K562 (cell line): ENCODE measurements at regions not wholly inside any gene's neighbourhood (a gene's known extent, or its start where the extent isn't known, plus 50 kb on each side); places are given as distances from the start of the nearest gene placed in this dataset.

Experiments used
- ADNP ChIP-seq: fragments of 200-800 bp; sonication (Bioruptor generic); IDR thresholded peaks from 2 replicates; pipeline ENCODE4 v1.6.1; 2016; ENCODE audit warnings: missing genetic modification characterization, missing compliant biosample characterization
- BRD9 ChIP-seq: fragments of 450-650 bp; IDR thresholded peaks from 2 replicates; pipeline ENCODE4 v1.6.1; 2018; ENCODE audit warnings: low read depth; ENCODE audit not compliant: partially characterized antibody
- C11orf30 ChIP-seq: fragments of 450-650 bp; IDR thresholded peaks from 2 replicates; pipeline ENCODE4 v1.6.1; 2016; ENCODE audit warnings: low read depth, mild to moderate bottlenecking
- CBFA2T3 ChIP-seq: fragments of 450-650 bp; IDR thresholded peaks from 2 replicates; pipeline ENCODE4 v1.6.1; 2017
- FOXA1 ChIP-seq: fragments of 450-650 bp; IDR thresholded peaks from 2 replicates; pipeline ENCODE4 v1.6.1; 2016; ENCODE audit warnings: mild to moderate bottlenecking, borderline replicate concordance
- KLF13 ChIP-seq: fragments of 450-650 bp; IDR thresholded peaks from 2 replicates; pipeline ENCODE4 v1.6.1; 2016; ENCODE audit warnings: missing genetic modification characterization, low read depth, mild to moderate bottlenecking, missing compliant biosample characterization, moderate library complexity, borderline replicate concordance
- NEUROD1 ChIP-seq: fragments of 150-350 bp; IDR thresholded peaks from 2 replicates; pipeline ENCODE4 v1.6.1; 2014; ENCODE audit warnings: borderline replicate concordance, low read length, low read depth; ENCODE audit not compliant: partially characterized antibody
- NR4A1 ChIP-seq, 2 experiments: fragments of 250-450 bp in 1 of 2; fragments of 450-650 bp in 1 of 2; sonication (Bioruptor Pico) in 1 of 2; IDR thresholded peaks; 2 replicates each; pipeline versions ENCODE4 v1.4.0 to v1.6.1; 2016 to 2020; ENCODE audit warnings: mild to moderate bottlenecking in 2 of 2, missing compliant biosample characterization in 1 of 2, missing genetic modification characterization in 1 of 2, moderate library complexity in 1 of 2
- SMAD3 ChIP-seq: fragments of 450-650 bp; formaldehyde crosslinking; conservative IDR thresholded peaks from 2 replicates; pipeline ENCODE4 v1.4.0; 2020; ENCODE audit warnings: mild to moderate bottlenecking
- ZNF41 ChIP-seq: fragments of 250-450 bp; sonication (Bioruptor Pico); conservative IDR thresholded peaks from 2 replicates; pipeline ENCODE4 v1.4.0; 2020; ENCODE audit warnings: mild to moderate bottlenecking
- TF ChIP-seq, protein P1 (sequence below): sonication (generic); formaldehyde crosslinking; IDR thresholded peaks from 2 replicates; pipeline ENCODE4 v1.8.1; 2023; ENCODE audit warnings: mild to moderate bottlenecking, missing genetic modification reagents
- TF ChIP-seq, protein P2 (sequence below): fragments of 450-650 bp; IDR thresholded peaks from 2 replicates; pipeline ENCODE4 v1.6.1; 2016; ENCODE audit warnings: mild to moderate bottlenecking, moderate library complexity

DNA sequence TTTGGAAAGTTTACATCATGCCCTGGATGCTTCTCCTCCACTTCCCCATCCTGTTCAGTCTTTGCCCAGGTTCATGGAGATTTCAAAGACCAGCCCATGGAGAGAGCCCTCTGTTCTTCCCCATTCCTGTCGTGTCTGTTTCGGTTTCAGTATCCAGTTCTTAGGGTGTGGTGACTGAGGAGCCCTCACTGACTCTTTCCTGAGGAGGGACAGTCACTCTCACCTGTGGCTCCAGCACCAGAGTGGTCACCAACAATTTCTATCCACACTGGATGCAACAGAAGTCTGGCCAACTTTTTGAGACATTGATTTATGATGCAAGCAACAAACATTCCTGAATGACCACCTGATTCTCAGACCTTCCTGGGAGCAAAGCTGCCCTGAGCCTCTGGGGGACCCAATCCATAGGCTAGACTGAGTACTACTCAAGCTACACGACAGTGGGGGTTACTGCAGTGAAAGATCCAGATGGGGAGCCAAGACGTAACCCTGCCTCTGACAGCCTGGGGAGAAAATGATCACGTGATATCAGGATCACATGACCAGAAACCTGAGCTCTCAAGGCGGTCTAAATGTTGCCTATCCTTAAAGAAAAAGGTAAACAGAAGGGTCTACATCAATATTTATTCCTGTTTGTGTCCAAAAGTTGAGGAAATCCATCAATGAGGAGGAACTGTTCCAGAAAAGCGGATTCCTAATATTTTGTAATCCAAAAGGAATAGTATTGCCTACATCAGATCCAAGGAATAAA lies 76.2 kb upstream of the VPREB1 start (continued):
- TF ChIP-seq, protein P1, sequence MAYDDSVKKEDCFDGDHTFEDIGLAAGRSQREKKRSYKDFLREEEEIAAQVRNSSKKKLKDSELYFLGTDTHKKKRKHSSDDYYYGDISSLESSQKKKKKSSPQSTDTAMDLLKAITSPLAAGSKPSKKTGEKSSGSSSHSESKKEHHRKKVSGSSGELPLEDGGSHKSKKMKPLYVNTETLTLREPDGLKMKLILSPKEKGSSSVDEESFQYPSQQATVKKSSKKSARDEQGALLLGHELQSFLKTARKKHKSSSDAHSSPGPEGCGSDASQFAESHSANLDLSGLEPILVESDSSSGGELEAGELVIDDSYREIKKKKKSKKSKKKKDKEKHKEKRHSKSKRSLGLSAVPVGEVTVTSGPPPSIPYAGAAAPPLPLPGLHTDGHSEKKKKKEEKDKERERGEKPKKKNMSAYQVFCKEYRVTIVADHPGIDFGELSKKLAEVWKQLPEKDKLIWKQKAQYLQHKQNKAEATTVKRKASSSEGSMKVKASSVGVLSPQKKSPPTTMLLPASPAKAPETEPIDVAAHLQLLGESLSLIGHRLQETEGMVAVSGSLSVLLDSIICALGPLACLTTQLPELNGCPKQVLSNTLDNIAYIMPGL, result peak; percentile 70; the same call in 1 of the 2 replicates
- TF ChIP-seq, protein P2, sequence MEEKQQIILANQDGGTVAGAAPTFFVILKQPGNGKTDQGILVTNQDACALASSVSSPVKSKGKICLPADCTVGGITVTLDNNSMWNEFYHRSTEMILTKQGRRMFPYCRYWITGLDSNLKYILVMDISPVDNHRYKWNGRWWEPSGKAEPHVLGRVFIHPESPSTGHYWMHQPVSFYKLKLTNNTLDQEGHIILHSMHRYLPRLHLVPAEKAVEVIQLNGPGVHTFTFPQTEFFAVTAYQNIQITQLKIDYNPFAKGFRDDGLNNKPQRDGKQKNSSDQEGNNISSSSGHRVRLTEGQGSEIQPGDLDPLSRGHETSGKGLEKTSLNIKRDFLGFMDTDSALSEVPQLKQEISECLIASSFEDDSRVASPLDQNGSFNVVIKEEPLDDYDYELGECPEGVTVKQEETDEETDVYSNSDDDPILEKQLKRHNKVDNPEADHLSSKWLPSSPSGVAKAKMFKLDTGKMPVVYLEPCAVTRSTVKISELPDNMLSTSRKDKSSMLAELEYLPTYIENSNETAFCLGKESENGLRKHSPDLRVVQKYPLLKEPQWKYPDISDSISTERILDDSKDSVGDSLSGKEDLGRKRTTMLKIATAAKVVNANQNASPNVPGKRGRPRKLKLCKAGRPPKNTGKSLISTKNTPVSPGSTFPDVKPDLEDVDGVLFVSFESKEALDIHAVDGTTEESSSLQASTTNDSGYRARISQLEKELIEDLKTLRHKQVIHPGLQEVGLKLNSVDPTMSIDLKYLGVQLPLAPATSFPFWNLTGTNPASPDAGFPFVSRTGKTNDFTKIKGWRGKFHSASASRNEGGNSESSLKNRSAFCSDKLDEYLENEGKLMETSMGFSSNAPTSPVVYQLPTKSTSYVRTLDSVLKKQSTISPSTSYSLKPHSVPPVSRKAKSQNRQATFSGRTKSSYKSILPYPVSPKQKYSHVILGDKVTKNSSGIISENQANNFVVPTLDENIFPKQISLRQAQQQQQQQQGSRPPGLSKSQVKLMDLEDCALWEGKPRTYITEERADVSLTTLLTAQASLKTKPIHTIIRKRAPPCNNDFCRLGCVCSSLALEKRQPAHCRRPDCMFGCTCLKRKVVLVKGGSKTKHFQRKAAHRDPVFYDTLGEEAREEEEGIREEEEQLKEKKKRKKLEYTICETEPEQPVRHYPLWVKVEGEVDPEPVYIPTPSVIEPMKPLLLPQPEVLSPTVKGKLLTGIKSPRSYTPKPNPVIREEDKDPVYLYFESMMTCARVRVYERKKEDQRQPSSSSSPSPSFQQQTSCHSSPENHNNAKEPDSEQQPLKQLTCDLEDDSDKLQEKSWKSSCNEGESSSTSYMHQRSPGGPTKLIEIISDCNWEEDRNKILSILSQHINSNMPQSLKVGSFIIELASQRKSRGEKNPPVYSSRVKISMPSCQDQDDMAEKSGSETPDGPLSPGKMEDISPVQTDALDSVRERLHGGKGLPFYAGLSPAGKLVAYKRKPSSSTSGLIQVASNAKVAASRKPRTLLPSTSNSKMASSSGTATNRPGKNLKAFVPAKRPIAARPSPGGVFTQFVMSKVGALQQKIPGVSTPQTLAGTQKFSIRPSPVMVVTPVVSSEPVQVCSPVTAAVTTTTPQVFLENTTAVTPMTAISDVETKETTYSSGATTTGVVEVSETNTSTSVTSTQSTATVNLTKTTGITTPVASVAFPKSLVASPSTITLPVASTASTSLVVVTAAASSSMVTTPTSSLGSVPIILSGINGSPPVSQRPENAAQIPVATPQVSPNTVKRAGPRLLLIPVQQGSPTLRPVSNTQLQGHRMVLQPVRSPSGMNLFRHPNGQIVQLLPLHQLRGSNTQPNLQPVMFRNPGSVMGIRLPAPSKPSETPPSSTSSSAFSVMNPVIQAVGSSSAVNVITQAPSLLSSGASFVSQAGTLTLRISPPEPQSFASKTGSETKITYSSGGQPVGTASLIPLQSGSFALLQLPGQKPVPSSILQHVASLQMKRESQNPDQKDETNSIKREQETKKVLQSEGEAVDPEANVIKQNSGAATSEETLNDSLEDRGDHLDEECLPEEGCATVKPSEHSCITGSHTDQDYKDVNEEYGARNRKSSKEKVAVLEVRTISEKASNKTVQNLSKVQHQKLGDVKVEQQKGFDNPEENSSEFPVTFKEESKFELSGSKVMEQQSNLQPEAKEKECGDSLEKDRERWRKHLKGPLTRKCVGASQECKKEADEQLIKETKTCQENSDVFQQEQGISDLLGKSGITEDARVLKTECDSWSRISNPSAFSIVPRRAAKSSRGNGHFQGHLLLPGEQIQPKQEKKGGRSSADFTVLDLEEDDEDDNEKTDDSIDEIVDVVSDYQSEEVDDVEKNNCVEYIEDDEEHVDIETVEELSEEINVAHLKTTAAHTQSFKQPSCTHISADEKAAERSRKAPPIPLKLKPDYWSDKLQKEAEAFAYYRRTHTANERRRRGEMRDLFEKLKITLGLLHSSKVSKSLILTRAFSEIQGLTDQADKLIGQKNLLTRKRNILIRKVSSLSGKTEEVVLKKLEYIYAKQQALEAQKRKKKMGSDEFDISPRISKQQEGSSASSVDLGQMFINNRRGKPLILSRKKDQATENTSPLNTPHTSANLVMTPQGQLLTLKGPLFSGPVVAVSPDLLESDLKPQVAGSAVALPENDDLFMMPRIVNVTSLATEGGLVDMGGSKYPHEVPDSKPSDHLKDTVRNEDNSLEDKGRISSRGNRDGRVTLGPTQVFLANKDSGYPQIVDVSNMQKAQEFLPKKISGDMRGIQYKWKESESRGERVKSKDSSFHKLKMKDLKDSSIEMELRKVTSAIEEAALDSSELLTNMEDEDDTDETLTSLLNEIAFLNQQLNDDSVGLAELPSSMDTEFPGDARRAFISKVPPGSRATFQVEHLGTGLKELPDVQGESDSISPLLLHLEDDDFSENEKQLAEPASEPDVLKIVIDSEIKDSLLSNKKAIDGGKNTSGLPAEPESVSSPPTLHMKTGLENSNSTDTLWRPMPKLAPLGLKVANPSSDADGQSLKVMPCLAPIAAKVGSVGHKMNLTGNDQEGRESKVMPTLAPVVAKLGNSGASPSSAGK, result peak; percentile 83
- TF ChIP-seq FOXA1 (no peak), ADNP (no peak), ZNF41 (CRISPR knock-in tag) (peak; percentile 86), NR4A1 (CRISPR knock-in tag; IDR thresholded peaks at IDR 0.05) (peak; percentile 92; the same call in 1 of the 2 replicates), NR4A1 (tag; IDR thresholded peaks at IDR 0.05) (no peak), CBFA2T3 (no peak), KLF13 (tag) (no peak), SMAD3 (peak; percentile 94), NEUROD1 (no peak), C11orf30 (peak; percentile 94), BRD9 (no peak)
